GM12892 (cell line): ENCODE measurements at regions not wholly inside any gene's neighbourhood (a gene's known extent, or its start where the extent isn't known, plus 50 kb on each side); places are given as distances from the start of the nearest gene placed in this dataset.

Experiments used
- POLR2A ChIP-seq: IDR thresholded peaks from 2 replicates; pipeline ENCODE4 v1.6.1; 2011; ENCODE audit warnings: low read depth, low read length, control low read depth
- TAF1 ChIP-seq: IDR thresholded peaks from 2 replicates; pipeline ENCODE4 v1.6.1; 2011; ENCODE audit warnings: low read depth, mild to moderate bottlenecking, control low read depth, low read length, borderline replicate concordance

GRCh38 chr2:16141641-16141921 lies 201.2 kb downstream of the MYCN start:
- TF ChIP-seq TAF1 (no peak), POLR2A (no peak)
